ENCODE measurements at regions not wholly inside any gene's neighbourhood (a gene's known extent, or its start where the extent isn't known, plus 50 kb on each side); places are given as distances from the start of the nearest gene placed in this dataset.

GRCh38 chr5:110013017-110013416 is 323.3 kb downstream of the MAN2A1 start:
- H3K79me2 ChIP-seq (ENCODE audit: control insufficient read depth in 1 of 2, insufficient read depth in 2 of 2, low read length in 2 of 2) = no peaks in the 10 kb centered on the region
- H3K27ac ChIP-seq (ENCODE audit: low read depth, low read length) = no peak overlapping the region
- ChIA-PET POLR2A (ENCODE audit: partially characterized antibody) (no interaction called here), CTCF (ENCODE audit: partially characterized antibody) (no interaction called here)
- H4K91ac ChIP-seq (replicated peaks; ENCODE audit: insufficient read length, low read length) = no peak overlapping the region
- no peak overlapping the region for H2AK5ac ChIP-seq (ENCODE audit: low read depth, low read length)
- no peak overlapping the region for H3K9ac ChIP-seq (replicated peaks in 1 of 4; ENCODE audit: extremely low read depth in 1 of 4, low read depth in 3 of 4, low read length in 3 of 4)
- no peak overlapping the region for H2BK120ac ChIP-seq (replicated peaks; ENCODE audit: low read depth, low read length)
- no peak overlapping the region for H2BK5ac ChIP-seq (ENCODE audit: low read depth, low read length)
- no peak overlapping the region for H4K5ac ChIP-seq (ENCODE audit: insufficient read length, low read depth, low read length)
- FAIRE-seq (no peak), DNase-seq (ENCODE audit: low read depth in 1 of 2, low spot score in 2 of 2) (no peak)
- H3K23me2 ChIP-seq (ENCODE audit: low read depth, low read length) = no peaks in the 10 kb centered on the region
- no peak overlapping the region for H2BK12ac ChIP-seq (ENCODE audit: low read depth, low read length)
- H3K4me3 ChIP-seq (ENCODE audit: extremely low read depth in 1 of 4, insufficient read depth in 2 of 4, low read depth in 3 of 4, low read length in 4 of 4) = no peak overlapping the region
- no peak overlapping the region for H3K4me2 ChIP-seq (ENCODE audit: insufficient read depth in 1 of 2, low read depth in 2 of 2, low read length in 2 of 2)
- no peak overlapping the region for H2BK15ac ChIP-seq (ENCODE audit: low read length)
- H3K23ac ChIP-seq (ENCODE audit: insufficient read length) = no peak overlapping the region
- H4K20me1 ChIP-seq (replicated peaks in 1 of 2; ENCODE audit: control insufficient read depth in 1 of 2, insufficient read depth in 2 of 2, low read length in 2 of 2) = no peaks in the 10 kb centered on the region
- no peaks in the 10 kb centered on the region for H3K4me1 ChIP-seq (replicated peaks in 1 of 4; ENCODE audit: control insufficient read depth in 3 of 4, insufficient read depth in 4 of 4, low read length in 3 of 4)
- no peak overlapping the region for H3K56ac ChIP-seq (replicated peaks; ENCODE audit: insufficient read length, low read depth, low read length)
- H3K36me3 ChIP-seq (ENCODE audit: control insufficient read depth in 2 of 4, insufficient read depth in 4 of 4, low read length in 3 of 4) = no peaks in the 10 kb centered on the region
- H3K79me1 ChIP-seq (ENCODE audit: low read depth, low read length) = no peaks in the 10 kb centered on the region
- H4K8ac ChIP-seq (ENCODE audit: extremely low read depth, insufficient read depth, low read length) = no peak overlapping the region
- H3K9me3 ChIP-seq (ENCODE audit: insufficient read depth in 2 of 2, low read depth in 1 of 2, low read length in 1 of 2) = no peaks in the 10 kb centered on the region
- TF ChIP-seq ZNF274 (IDR thresholded peaks at IDR 0.05; ENCODE audit: borderline replicate concordance, extremely low read depth, low read length) (no peak), YY1 (IDR thresholded peaks at IDR 0.05; ENCODE audit: low read depth, low read length) (no peak)
- no peak overlapping the region for H3K14ac ChIP-seq (ENCODE audit: insufficient read length)
- no peak overlapping the region for H3K4ac ChIP-seq (replicated peaks; ENCODE audit: insufficient read length, low read depth, low read length)
- H3K27me3 ChIP-seq (replicated peaks in 1 of 4; ENCODE audit: control insufficient read depth in 3 of 4, extremely low read depth in 1 of 4, insufficient read depth in 3 of 4, low read length in 3 of 4) = no peaks in the 10 kb centered on the region
- H3K18ac ChIP-seq (ENCODE audit: extremely low read depth, low read length) = no peak overlapping the region
- no peak overlapping the region for H2BK20ac ChIP-seq (ENCODE audit: low read length)
- no peak overlapping the region for H2AFZ ChIP-seq (ENCODE audit: low read length)
